PC-9 (cell line): ENCODE measurements at regions not wholly inside any gene's neighbourhood (a gene's known extent, or its start where the extent isn't known, plus 50 kb on each side); places are given as distances from the start of the nearest gene placed in this dataset.
A peak's percentile ranks its signal among the peaks of the same experiment; 100 is the strongest.

ENCODE experiments used
- BruUV-seq: library from RNA; stranded (reverse); fragments of 400-500 nt; replicated peaks from 2 replicates; lab custom pipeline; 2021; lab: Mats Ljungman, UMichigan
- CTCF ChIA-PET: fragments of 300-600 bp; sonication (Branson Sonifier 250); formaldehyde crosslinking; loops from one replicate; lab custom pipeline; 2022; ENCODE audit warnings: antibody characterized with exemption; lab: Charles Lee
- POLR2A ChIA-PET: fragments of 300-600 bp; sonication (Branson Sonifier 250); formaldehyde crosslinking; loops from one replicate; lab custom pipeline; 2022; ENCODE audit warnings: antibody characterized with exemption; ENCODE audit not compliant: unreplicated experiment; lab: Charles Lee
- DNase-seq, 2 experiments: peaks; one replicate each; pipeline versions ENCODE4 v3.0.0 to v3.0.0-alpha.2; 2015 to 2022; ENCODE audit warnings: mixed read lengths in 1 of 2
- H2AFZ ChIP-seq: fragments of 200-600 bp; sonication (generic); 2 replicates; pipeline ENCODE4 v1.8.1; 2017; ENCODE audit warnings: antibody characterized with exemption
- H3F3A ChIP-seq: fragments of 200-600 bp; sonication (generic); 2 replicates; pipeline ENCODE4 v1.8.1; 2017; ENCODE audit warnings: antibody characterized with exemption, mild to moderate bottlenecking, low read depth; ENCODE audit not compliant: insufficient read depth
- H3K27ac ChIP-seq: fragments of 200-600 bp; sonication (generic); 2 replicates; pipeline ENCODE4 v1.6.1; 2016; ENCODE audit warnings: mixed run types
- H3K27me3 ChIP-seq: fragments of 200-600 bp; sonication (generic); 2 replicates; pipeline ENCODE4 v1.6.1; 2016; ENCODE audit warnings: low read depth, mixed run types; ENCODE audit not compliant: insufficient read depth
- H3K36me3 ChIP-seq: fragments of 200-600 bp; sonication (generic); 2 replicates; pipeline ENCODE4 v1.6.1; 2016; ENCODE audit warnings: low read depth, mixed run types
- H3K4me1 ChIP-seq: fragments of 200-600 bp; sonication (generic); replicated peaks from 2 replicates; pipeline ENCODE4 v1.6.1; 2016; ENCODE audit warnings: mixed run types; ENCODE audit not compliant: insufficient read depth
- H3K4me2 ChIP-seq: fragments of 200-600 bp; sonication (generic); 2 replicates; pipeline ENCODE4 v1.6.1; 2017; ENCODE audit warnings: mixed run types
- H3K4me3 ChIP-seq: fragments of 200-600 bp; sonication (generic); 2 replicates; pipeline ENCODE4 v1.6.1; 2016; ENCODE audit warnings: mixed run types
- H3K79me2 ChIP-seq: fragments of 200-600 bp; sonication (generic); 2 replicates; pipeline ENCODE4 v1.6.1; 2017; ENCODE audit warnings: low read depth, mixed run types
- H3K9me2 ChIP-seq: fragments of 200-600 bp; sonication (generic); 2 replicates; pipeline ENCODE4 v1.8.1; 2017; ENCODE audit warnings: mild to moderate bottlenecking; ENCODE audit not compliant: insufficient read depth
- H3K9me3 ChIP-seq: fragments of 200-600 bp; sonication (generic); 2 replicates; pipeline ENCODE4 v1.8.1; 2016; ENCODE audit warnings: low read depth; ENCODE audit not compliant: insufficient read depth
- H4K20me1 ChIP-seq: fragments of 200-600 bp; sonication (generic); 2 replicates; pipeline ENCODE4 v1.8.1; 2017; ENCODE audit not compliant: insufficient read depth
- CTCF ChIP-seq: fragments of 200-600 bp; sonication (generic); conservative IDR thresholded peaks from 2 replicates; pipeline ENCODE4 v1.6.1; 2017; ENCODE audit warnings: mixed run types, antibody characterized with exemption, mild to moderate bottlenecking, moderate library complexity
- EZH2 ChIP-seq: fragments of 200-600 bp; sonication (generic); IDR thresholded peaks from 2 replicates; pipeline ENCODE4 v1.8.0; 2017; ENCODE audit warnings: antibody characterized with exemption, low read depth
- intact Hi-C: fragments of 100-400 bp; cut with micrococcal nuclease; formaldehyde crosslinking; loops from one replicate; pipeline ENCODE4 v1.10.0; 2022; ENCODE audit not compliant: unreplicated experiment

- ChIA-PET CTCF (no interaction called here), POLR2A (no interaction called here)
- intact Hi-C loops, result no loop called here
- H3K27me3 ChIP-seq, result no peaks in the 10 kb centered on the region
- H3K36me3 ChIP-seq, result no peaks in the 10 kb centered on the region
- H3K4me1 ChIP-seq, result no peaks in the 10 kb centered on the region
- no peaks in the 10 kb centered on the region for H3F3A ChIP-seq
- no peak overlapping the region for H3K4me2 ChIP-seq
- BruUV-seq, result no TSS peak
- no peaks in the 10 kb centered on the region for H3K9me2 ChIP-seq
- DNase-seq, result no peak
- no peak overlapping the region for H3K4me3 ChIP-seq
- H3K27ac ChIP-seq, result no peak overlapping the region
- H3K79me2 ChIP-seq, result no peaks in the 10 kb centered on the region
- H3K9me3 ChIP-seq, result no peaks in the 10 kb centered on the region
- no peaks in the 10 kb centered on the region for H4K20me1 ChIP-seq
- TF ChIP-seq EZH2 (no peak), CTCF (no peak)
- H2AFZ ChIP-seq, result no peak overlapping the region
Observed at GRCh38 chr9:23321049-23321448, 505.0 kb downstream of the ELAVL2 start.

- POLR2A ChIA-PET, result no interaction called here
- H3K4me1 ChIP-seq, result no peaks in the 10 kb centered on the region
- no peaks in the 10 kb centered on the region for H3K27me3 ChIP-seq
- intact Hi-C loops, result no loop called here
- no peak for DNase-seq
- H3K36me3 ChIP-seq, result no peaks in the 10 kb centered on the region
- H4K20me1 ChIP-seq, result no peaks in the 10 kb centered on the region
- H3K79me2 ChIP-seq, result no peaks in the 10 kb centered on the region
- no peaks in the 10 kb centered on the region for H3K9me2 ChIP-seq
- H3K9me3 ChIP-seq, result no peaks in the 10 kb centered on the region
- no peaks in the 10 kb centered on the region for H3F3A ChIP-seq
- no peak overlapping the region for H3K4me3 ChIP-seq
- TF ChIP-seq EZH2, result no peak
- TF ChIP-seq CTCF, result peak; percentile 54; the same call in 1 of the 2 replicates
- no TSS peak for BruUV-seq
- no peak overlapping the region for H2AFZ ChIP-seq
- no peak overlapping the region for H3K4me2 ChIP-seq
- CTCF ChIA-PET, result no interaction called here
- no peak overlapping the region for H3K27ac ChIP-seq
Observed at GRCh38 chr9:23322392-23322791, 503.6 kb downstream of the ELAVL2 start.

GRCh38 chr9:23324511-23324910 lies 501.5 kb downstream of the ELAVL2 start:
- TF ChIP-seq CTCF, result no peak
- TF ChIP-seq EZH2, result no peak
- CTCF ChIA-PET, result no interaction called here
- Histone ChIP-seq H3K27me3 (no peaks in the 10 kb centered on the region), H4K20me1 (no peaks in the 10 kb centered on the region), H3K4me1 (no peaks in the 10 kb centered on the region), H3K79me2 (no peaks in the 10 kb centered on the region), H3K9me3 (no peaks in the 10 kb centered on the region), H2AFZ (no peak overlapping the region), H3K27ac (no peak overlapping the region), H3F3A (no peaks in the 10 kb centered on the region), H3K4me2 (no peak overlapping the region), H3K36me3 (no peaks in the 10 kb centered on the region), H3K4me3 (no peak overlapping the region), H3K9me2 (no peaks in the 10 kb centered on the region)
- no peak for DNase-seq
- intact Hi-C loops, result no loop called here
- POLR2A ChIA-PET, result no interaction called here
- no TSS peak for BruUV-seq
